DMS 273 treated with DMSO at 0.1 percent for 48 hours (cell line): ENCODE measurements at regions not wholly inside any gene's neighbourhood (a gene's known extent, or its start where the extent isn't known, plus 50 kb on each side); places are given as distances from the start of the nearest gene placed in this dataset.

Experiments used
- DNase-seq: peaks from one replicate; lab custom pipeline; 2025; lab: John Stamatoyannopoulos, UW

GRCh38 chr12:45587012-45587411 is 142.5 kb upstream of the ARID2 start:
- no peak for DNase-seq

- DNase-seq, result no peak
These were observed 141.5 kb upstream of the ARID2 start for GRCh38 chr12:45587877-45588533.

GRCh38 chr12:45590646-45591045 is 138.9 kb upstream of the ARID2 start:
- DNase-seq, result no peak

DNA sequence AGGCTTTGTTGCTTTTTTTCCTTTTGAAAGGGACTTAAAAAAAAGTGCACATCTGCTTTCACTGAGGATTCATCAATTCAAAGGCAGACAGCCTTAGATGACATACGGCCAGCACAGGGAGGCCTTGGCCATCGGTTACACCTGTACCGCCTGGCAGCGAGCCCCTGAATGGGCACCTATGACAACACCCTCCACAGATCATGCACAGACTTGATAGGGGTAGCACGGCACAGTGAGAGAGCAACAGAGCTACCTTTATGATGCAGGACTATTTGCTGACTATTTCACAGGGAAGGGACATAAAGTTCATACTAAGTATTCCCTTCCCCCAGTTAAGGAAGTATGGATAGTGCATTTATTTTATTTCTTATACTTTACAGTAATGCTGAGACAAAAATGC is 137.9 kb upstream of the ARID2 start:
- DNase-seq, result no peak

GRCh38 chr12:45596366-45596765 is 133.1 kb upstream of the ARID2 start:
- no peak for DNase-seq

DNA sequence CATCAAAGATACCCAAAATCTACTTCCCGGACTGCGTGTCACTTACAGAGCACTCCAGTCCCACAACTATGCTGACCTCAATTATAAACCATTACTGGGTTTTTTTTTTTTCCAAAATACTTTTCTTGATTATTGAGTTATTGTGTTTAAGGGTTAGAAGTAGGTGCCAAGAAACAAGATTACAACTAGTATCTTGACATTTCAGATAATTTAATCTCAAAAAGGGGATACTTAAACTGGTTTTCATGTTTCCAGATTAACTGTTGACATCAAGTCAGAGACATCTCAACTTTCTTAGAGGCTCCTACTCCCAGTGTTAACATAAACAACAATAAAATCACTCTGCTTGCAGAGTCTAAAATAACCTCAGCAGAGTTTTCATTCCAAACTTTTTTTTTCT is 131.2 kb upstream of the ARID2 start:
- no peak for DNase-seq

GRCh38 chr12:45598761-45599160 is 130.7 kb upstream of the ARID2 start:
- no peak for DNase-seq

DNA sequence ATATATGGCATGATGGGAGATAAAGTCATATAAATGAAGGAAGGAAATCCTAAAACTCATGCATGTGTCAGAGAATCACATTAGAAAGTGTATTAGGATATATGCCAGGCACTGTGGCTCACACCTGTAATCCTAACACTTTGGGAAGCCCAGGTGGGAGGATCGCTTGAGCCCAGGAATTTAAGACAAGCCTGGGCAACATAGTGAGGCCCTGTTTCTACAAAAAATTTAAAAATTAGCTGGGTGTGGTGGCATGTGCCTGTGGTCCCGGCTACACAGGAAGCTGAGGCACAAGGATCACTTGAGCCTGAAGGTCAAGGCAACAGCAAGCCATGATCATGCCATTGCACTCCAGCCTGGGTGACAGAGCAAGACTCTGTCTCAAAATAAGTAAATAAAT is 130.3 kb upstream of the ARID2 start:
- DNase-seq, result no peak

DNA sequence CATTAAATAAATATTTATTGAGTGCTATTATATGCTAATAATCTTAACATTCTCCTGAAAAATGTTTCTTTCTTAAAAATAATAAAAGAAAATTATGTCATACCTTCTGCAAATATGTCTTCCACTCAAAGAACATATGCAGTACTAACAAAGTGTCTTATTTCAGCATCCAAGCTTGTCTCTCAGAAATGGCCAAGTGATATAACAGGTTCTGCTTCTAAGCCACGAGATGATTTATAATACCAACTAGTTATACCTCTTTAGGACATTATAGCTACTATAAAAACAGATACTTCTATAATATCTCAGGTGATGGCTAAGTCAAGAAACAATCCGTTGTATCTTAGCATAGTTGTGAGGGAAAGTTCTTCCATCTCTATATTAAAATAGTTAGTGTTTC is 128.1 kb upstream of the ARID2 start:
- DNase-seq, result no peak

- DNase-seq, result no peak
These were observed 127.6 kb upstream of the ARID2 start for GRCh38 chr12:45601888-45602287.

GRCh38 chr12:45605624-45606023 is 123.9 kb upstream of the ARID2 start:
- DNase-seq, result no peak

- DNase-seq, result no peak
These were observed 118.4 kb upstream of the ARID2 start for GRCh38 chr12:45611061-45611460.

- DNase-seq, result no peak
These were observed 118.0 kb upstream of the ARID2 start for GRCh38 chr12:45611495-45611894.

DNA sequence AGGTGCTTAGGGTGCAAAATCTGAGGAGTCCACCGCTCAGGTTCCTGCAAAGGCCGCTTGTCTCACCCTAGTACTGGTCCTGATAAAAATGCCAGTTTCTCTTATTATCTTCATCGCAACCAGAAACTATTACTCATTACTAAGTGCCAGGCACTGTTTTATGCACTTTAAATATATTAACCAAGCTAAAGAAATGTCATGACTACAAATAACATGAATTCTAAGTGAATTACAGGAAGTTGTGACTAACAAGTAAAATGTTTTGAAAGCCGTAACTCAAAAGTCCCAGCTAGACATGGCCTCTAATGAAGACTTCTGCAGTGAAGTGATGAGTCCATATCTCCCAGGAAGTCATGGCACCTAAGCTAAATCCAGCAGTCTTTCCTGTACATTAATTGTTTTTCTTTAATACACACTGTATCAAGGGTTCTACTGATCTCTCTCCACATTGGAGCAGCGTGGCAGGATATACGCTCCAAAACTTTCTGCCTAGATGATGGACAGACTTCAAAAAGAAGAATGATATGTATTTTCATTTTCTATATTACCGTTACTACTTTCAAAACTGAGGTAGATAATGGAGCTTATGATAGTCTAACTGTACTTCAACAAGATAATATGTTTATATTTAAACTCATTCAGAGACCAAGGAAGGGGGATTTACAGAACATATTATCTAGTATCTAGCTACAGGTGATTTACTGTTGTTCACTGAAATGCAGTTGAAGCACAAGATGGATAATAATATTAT is 117.3 kb upstream of the ARID2 start:
- no peak for DNase-seq

- no peak for DNase-seq
These were observed 116.2 kb upstream of the ARID2 start for GRCh38 chr12:45613296-45613695.

DNA sequence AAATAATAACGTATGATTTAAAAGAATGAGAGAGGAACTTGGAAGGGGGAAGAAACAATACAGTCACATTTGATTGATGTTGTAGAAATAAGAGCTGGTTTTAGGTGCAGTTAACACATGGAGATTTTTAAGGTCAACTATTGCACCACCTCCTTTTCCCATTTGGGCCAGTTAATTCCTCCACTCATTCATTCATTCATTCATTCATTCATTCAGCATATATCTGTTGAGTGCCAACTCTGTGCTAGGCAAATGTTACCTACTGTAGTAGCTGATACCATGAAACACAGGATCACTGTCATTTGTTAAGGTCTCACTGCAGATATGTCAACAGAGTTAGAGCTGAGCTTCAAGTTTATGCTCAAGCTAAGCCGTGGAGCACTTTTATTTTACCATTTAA is 115.7 kb upstream of the ARID2 start:
- DNase-seq, result no peak

- DNase-seq, result no peak
These were observed 114.2 kb upstream of the ARID2 start for GRCh38 chr12:45615268-45615667.

- DNase-seq, result no peak
These were observed 109.8 kb upstream of the ARID2 start for GRCh38 chr12:45619736-45620135.

GRCh38 chr12:45621703-45622102 is 107.8 kb upstream of the ARID2 start:
- DNase-seq, result no peak

GRCh38 chr12:45622210-45622937 is 107.1 kb upstream of the ARID2 start:
- no peak for DNase-seq

GRCh38 chr12:45623221-45623620 is 106.3 kb upstream of the ARID2 start:
- DNase-seq, result no peak

GRCh38 chr12:45623940-45624339 is 105.6 kb upstream of the ARID2 start:
- DNase-seq, result no peak

DNA sequence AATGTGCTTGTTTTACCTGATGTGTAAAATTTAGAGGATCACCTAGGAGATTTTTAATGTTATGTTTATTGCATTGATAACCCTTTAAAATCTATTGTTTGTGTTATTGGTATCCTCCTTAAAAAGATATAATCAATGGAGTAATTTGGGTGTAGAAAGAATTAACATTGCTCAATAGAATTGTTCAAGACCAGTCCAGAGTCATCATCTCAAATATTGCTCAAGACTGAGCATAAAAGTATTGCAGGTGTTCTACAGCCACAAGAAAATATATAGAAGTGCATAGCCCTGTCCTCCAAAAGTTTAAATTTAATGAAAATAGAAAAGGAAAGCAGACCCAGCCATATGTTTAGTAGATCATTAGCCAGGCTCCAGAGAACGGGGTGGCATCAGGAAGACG is 102.5 kb upstream of the ARID2 start:
- no peak for DNase-seq
